ENCODE measurements at regions not wholly inside any gene's neighbourhood (a gene's known extent, or its start where the extent isn't known, plus 50 kb on each side); places are given as distances from the start of the nearest gene placed in this dataset.

DNA sequence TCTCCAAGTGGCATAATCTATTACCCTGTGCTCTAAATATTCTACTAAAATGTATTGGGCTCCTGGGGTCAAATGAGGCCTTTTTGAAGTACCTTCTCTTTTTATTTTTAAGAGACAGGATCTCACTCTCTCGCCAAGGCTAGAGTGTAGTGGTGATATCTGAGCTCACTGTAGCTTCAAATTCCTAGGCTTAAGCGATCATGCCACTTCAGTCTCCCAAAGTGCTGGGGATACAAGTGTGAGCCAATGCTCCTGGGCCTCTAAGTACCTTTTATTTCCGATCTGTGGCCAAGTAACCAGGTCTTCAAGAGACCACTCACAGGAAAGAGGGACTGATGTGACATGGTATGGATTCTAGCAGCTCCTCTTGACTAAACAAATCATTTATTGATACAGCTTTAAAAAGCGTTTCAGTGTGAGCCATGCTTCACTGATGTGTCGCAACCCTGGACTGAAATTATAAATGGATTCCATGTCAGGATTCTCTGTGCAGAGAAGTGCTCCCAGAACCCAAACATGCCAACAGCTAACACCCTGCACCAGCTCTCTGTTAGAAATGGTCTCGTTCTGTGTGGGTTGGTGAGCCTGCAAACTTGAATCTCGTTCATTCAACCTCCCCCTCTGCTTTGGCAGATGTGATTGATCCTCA lies 477.8 kb downstream of the HINT1 start:
- no TSS peak for BruUV-seq (replicated peaks)
- H3K36me3 ChIP-seq (ENCODE audit: low read depth): no peaks in the 10 kb centered on the region
- H4K20me1 ChIP-seq (ENCODE audit: insufficient read depth): no peaks in the 10 kb centered on the region
- no peak overlapping the region for H3K4me2 ChIP-seq
- H3K4me1 ChIP-seq (replicated peaks; ENCODE audit: insufficient read depth): no peaks in the 10 kb centered on the region
- no peak for TF ChIP-seq EZH2 (IDR thresholded peaks at IDR 0.05; ENCODE audit: low read depth)
- TF ChIP-seq, protein P1, sequence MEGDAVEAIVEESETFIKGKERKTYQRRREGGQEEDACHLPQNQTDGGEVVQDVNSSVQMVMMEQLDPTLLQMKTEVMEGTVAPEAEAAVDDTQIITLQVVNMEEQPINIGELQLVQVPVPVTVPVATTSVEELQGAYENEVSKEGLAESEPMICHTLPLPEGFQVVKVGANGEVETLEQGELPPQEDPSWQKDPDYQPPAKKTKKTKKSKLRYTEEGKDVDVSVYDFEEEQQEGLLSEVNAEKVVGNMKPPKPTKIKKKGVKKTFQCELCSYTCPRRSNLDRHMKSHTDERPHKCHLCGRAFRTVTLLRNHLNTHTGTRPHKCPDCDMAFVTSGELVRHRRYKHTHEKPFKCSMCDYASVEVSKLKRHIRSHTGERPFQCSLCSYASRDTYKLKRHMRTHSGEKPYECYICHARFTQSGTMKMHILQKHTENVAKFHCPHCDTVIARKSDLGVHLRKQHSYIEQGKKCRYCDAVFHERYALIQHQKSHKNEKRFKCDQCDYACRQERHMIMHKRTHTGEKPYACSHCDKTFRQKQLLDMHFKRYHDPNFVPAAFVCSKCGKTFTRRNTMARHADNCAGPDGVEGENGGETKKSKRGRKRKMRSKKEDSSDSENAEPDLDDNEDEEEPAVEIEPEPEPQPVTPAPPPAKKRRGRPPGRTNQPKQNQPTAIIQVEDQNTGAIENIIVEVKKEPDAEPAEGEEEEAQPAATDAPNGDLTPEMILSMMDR (conservative IDR thresholded peaks at IDR 0.05): no peak
- 0 out of 2 replicates have a peak, but pooled peaks cover 6% of the 10 kb centered on the region for H3K27me3 ChIP-seq (ENCODE audit: insufficient read depth, low read depth)
- DNase-seq: no peak
- H3K79me2 ChIP-seq (ENCODE audit: low read depth): no peaks in the 10 kb centered on the region
- no peaks in the 10 kb centered on the region for H3K9me2 ChIP-seq (ENCODE audit: insufficient read depth)
- H3K27ac ChIP-seq: no peak overlapping the region
- no peaks in the 10 kb centered on the region for H3F3A ChIP-seq (ENCODE audit: insufficient read depth, low read depth)
- ChIA-PET CTCF (no interaction called here), POLR2A (ENCODE audit: unreplicated experiment) (no interaction called here)
- no peak overlapping the region for H2AFZ ChIP-seq
- no peaks in the 10 kb centered on the region for H3K9me3 ChIP-seq (ENCODE audit: insufficient read depth, low read depth)
- no peak overlapping the region for H3K4me3 ChIP-seq
- intact Hi-C loops (cut with micrococcal nuclease; ENCODE audit: unreplicated experiment): no loop called here

DNA sequence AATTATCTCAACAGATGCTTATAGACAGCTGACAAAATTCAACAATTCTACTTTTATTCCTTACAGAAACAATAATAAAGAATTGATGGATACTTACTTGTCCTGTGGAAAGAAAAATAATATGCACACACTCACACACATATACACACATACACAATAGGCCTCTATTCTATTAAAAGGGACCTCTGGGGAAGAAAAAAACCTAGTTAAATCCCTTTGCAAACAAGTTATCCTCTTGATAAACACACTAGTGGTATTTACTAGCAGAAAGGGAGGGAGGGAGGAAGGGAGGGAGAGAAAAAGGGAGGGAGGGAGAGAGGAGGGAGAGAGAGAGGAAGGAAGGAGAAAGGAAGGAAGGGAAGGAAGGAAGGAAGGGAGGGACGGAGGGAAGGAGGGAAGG lies 486.4 kb downstream of the HINT1 start:
- Histone ChIP-seq H3K4me3 (no peak overlapping the region), H3K9me3 (ENCODE audit: insufficient read depth, low read depth) (no peaks in the 10 kb centered on the region), H3K27me3 (ENCODE audit: insufficient read depth, low read depth) (no peaks in the 10 kb centered on the region), H2AFZ (no peak overlapping the region), H3K9me2 (ENCODE audit: insufficient read depth) (no peaks in the 10 kb centered on the region), H3F3A (ENCODE audit: insufficient read depth, low read depth) (no peaks in the 10 kb centered on the region), H3K4me1 (replicated peaks; ENCODE audit: insufficient read depth) (no peaks in the 10 kb centered on the region), H3K79me2 (ENCODE audit: low read depth) (no peaks in the 10 kb centered on the region), H3K27ac (no peak overlapping the region), H3K4me2 (no peak overlapping the region), H4K20me1 (ENCODE audit: insufficient read depth) (no peaks in the 10 kb centered on the region), H3K36me3 (ENCODE audit: low read depth) (no peaks in the 10 kb centered on the region)
- TF ChIP-seq, protein P1 (conservative IDR thresholded peaks at IDR 0.05): no peak
- POLR2A ChIA-PET (ENCODE audit: unreplicated experiment): no interaction called here
- no TSS peak for BruUV-seq (replicated peaks)
- no peak for DNase-seq
- intact Hi-C loops (cut with micrococcal nuclease; ENCODE audit: unreplicated experiment): no loop called here
- CTCF ChIA-PET: no interaction called here

DNA sequence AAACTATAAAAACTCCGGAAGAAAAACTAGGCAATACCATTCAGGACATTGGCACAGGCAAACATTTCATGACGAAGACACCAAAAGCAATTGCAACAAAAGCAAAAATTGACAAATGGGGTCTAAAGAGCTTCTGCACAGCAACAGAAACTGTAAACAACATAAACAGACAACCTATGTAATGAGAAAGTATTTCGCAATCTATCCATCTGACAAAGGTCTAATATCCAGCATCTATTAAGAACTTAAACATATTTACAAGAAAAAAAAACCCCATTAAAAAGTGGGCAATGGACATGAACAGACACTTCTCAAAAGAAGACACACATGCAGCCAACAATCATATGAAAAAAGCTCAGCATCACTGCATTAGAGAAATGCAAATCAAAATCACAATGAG lies 498.6 kb downstream of the HINT1 start:
- Histone ChIP-seq H3K4me3 (no peak overlapping the region), H3K79me2 (ENCODE audit: low read depth) (no peaks in the 10 kb centered on the region)
- BruUV-seq (replicated peaks): no TSS peak

More for the DNA sequence above, 498.6 kb downstream of the HINT1 start:
- Histone ChIP-seq H3K9me2 (ENCODE audit: insufficient read depth) (no peaks in the 10 kb centered on the region), H4K20me1 (ENCODE audit: insufficient read depth) (no peaks in the 10 kb centered on the region), H3F3A (ENCODE audit: insufficient read depth, low read depth) (no peaks in the 10 kb centered on the region), H3K27me3 (ENCODE audit: insufficient read depth, low read depth) (no peaks in the 10 kb centered on the region), H3K27ac (no peak overlapping the region), H3K4me2 (no peak overlapping the region), H3K9me3 (ENCODE audit: insufficient read depth, low read depth) (no peaks in the 10 kb centered on the region), H3K4me1 (replicated peaks; ENCODE audit: insufficient read depth) (no peaks in the 10 kb centered on the region), H3K36me3 (ENCODE audit: low read depth) (no peaks in the 10 kb centered on the region), H2AFZ (no peak overlapping the region)
- intact Hi-C loops (cut with micrococcal nuclease; ENCODE audit: unreplicated experiment): no loop called here
- TF ChIP-seq, protein P1 (conservative IDR thresholded peaks at IDR 0.05): no peak
- no peak for TF ChIP-seq EZH2 (IDR thresholded peaks at IDR 0.05; ENCODE audit: low read depth)
- ChIA-PET CTCF (no interaction called here), POLR2A (ENCODE audit: unreplicated experiment) (no interaction called here)
- no peak for DNase-seq
